ENCODE measurements at regions not wholly inside any gene's neighbourhood (a gene's known extent, or its start where the extent isn't known, plus 50 kb on each side); places are given as distances from the start of the nearest gene placed in this dataset.
A peak's percentile ranks its signal among the peaks of the same experiment; 100 is the strongest.

DNA sequence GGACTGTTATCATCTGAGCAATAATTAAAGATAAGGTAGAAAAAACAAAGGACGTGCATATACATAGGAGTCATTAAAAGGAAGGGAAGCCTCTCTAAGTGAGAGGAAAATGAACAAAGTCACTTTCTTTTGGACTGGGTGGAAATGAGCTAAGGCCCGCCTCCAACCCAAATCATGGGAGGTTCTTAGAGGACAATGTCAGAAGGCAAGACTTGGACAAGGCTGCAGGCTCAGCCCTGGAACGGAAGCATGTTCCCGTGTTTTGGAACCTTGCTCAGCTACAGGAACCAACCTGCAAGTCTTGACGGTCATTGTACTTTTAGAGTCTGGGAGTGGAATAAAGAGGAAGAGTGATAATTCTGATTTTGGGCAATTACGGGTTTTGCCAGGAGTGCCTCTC is 59.4 kb upstream of the EPB41L3 start:
- no peak for DNase-seq (ENCODE audit: low read depth, low spot score)
- TF ChIP-seq, protein P1, sequence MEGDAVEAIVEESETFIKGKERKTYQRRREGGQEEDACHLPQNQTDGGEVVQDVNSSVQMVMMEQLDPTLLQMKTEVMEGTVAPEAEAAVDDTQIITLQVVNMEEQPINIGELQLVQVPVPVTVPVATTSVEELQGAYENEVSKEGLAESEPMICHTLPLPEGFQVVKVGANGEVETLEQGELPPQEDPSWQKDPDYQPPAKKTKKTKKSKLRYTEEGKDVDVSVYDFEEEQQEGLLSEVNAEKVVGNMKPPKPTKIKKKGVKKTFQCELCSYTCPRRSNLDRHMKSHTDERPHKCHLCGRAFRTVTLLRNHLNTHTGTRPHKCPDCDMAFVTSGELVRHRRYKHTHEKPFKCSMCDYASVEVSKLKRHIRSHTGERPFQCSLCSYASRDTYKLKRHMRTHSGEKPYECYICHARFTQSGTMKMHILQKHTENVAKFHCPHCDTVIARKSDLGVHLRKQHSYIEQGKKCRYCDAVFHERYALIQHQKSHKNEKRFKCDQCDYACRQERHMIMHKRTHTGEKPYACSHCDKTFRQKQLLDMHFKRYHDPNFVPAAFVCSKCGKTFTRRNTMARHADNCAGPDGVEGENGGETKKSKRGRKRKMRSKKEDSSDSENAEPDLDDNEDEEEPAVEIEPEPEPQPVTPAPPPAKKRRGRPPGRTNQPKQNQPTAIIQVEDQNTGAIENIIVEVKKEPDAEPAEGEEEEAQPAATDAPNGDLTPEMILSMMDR (IDR thresholded peaks at IDR 0.05; ENCODE audit: low read depth, low read length): no peak
- H3K4me3 ChIP-seq (ENCODE audit: low read depth, low read length): no peak overlapping the region
- in situ Hi-C loops (cut with HindIII; ENCODE audit: low sequenced_read_pairs): no loop called here

DNA sequence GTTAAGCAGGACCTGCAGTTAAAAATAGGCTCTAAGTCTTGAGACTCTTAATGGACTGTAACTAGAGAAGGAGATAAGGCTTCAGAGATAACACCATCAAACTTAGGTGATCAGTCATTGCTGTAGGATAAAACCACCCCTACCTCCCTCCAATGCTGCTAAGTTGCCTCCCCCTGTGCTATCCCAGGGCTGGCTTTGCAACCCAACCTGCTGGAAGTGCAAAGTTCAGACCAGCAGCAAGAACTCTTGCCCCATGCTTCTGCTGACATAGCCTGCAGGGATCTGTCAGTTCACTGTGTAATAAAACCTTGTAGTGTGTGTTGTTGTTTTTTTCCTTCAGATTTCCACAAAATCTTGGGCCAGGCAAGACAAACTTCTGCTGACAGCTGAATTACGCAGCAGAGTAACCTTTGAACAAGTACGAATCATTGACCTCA is 57.4 kb upstream of the EPB41L3 start:
- TF ChIP-seq, protein P1 (IDR thresholded peaks at IDR 0.05; ENCODE audit: low read depth, low read length): no peak
- in situ Hi-C loops (cut with HindIII; ENCODE audit: low sequenced_read_pairs): no loop called here
- DNase-seq (ENCODE audit: low read depth, low spot score): no peak
- H3K4me3 ChIP-seq (ENCODE audit: low read depth, low read length): no peak overlapping the region

DNA sequence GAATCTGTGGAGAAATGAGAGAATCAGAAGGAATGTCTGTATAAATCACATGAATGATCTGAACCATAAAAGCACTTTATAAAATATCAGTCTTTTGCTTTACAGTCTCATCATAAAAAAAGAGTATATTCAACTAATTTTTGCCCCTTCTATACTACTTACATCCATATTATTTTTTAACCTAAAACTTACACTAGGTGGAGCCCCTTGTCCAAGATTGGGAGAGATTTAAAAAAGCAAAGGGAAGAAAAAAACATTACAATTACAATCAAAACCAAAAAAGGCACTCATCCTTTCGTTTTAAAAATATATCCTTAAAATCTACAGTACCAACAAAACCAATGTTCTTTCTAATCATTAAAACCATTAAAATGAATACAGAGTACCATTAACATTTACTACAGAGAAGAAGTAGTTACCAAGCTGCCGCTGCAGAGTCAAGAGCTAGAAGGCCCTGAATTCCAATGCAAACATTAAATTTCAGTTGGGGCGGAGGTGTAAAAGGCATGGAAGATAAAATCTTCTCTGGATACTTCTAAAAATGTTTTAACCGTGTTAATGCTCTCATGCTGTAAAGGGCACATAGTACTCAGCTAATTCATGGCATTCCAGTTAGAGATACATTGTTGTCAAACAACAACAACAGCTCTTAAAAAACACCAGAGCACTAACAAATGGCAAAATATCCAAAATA is 56.7 kb upstream of the EPB41L3 start:
- peak; percentile 49 for DNase-seq (ENCODE audit: low read depth, low spot score)
- no peak overlapping the region for H3K4me3 ChIP-seq (ENCODE audit: low read depth, low read length)
- in situ Hi-C loops (cut with HindIII; ENCODE audit: low sequenced_read_pairs): no loop called here
- TF ChIP-seq, protein P1 (IDR thresholded peaks at IDR 0.05; ENCODE audit: low read depth, low read length): peak; percentile 39

DNA sequence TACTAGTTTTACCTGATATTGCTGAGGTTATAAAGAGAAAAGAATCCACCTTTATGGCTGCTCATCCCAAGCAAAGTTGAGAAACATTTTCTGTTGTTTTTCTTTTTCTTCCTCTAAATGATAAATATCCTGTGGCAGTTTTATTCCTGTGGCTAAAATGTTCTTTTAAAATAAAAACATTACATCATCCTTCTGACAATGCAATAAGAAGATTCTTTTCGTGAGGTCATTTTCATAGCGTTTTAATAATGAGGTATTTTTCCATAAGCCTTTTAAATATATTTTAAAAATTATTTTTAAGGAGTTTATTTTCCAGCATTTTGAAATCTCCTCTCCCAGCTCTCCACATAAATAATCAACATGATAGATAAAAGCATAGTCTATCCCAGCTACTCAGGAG is 52.8 kb upstream of the EPB41L3 start:
- DNase-seq (ENCODE audit: low read depth, low spot score): peak; percentile 5
- no peak overlapping the region for H3K4me3 ChIP-seq (ENCODE audit: low read depth, low read length)
- in situ Hi-C loops (cut with HindIII; ENCODE audit: low sequenced_read_pairs): no loop called here
- TF ChIP-seq, protein P1 (IDR thresholded peaks at IDR 0.05; ENCODE audit: low read depth, low read length): no peak

All from astrocyte of the spinal cord (primary cell).